WERI-Rb-1 (cell line): ENCODE measurements at regions not wholly inside any gene's neighbourhood (a gene's known extent, or its start where the extent isn't known, plus 50 kb on each side); places are given as distances from the start of the nearest gene placed in this dataset.

Source experiments
- DNase-seq: peaks from one replicate; pipeline ENCODE4 v3.0.0-alpha.2; 2020
- H3K27ac ChIP-seq: fragments of 250-450 bp; sonication (Bioruptor Pico); 2 replicates; pipeline ENCODE4 v1.5.1; 2020; ENCODE audit warnings: mild to moderate bottlenecking, moderate library complexity
- H3K27me3 ChIP-seq: fragments of 250-450 bp; sonication (Bioruptor Pico); 2 replicates; pipeline ENCODE4 v1.5.1; 2021; ENCODE audit warnings: mild to moderate bottlenecking, low read depth, moderate library complexity; ENCODE audit not compliant: insufficient read depth, severe bottlenecking
- H3K36me3 ChIP-seq: fragments of 250-450 bp; sonication (Bioruptor Pico); 2 replicates; pipeline ENCODE4 v1.5.1; 2020; ENCODE audit warnings: mild to moderate bottlenecking, moderate library complexity
- H3K4me3 ChIP-seq: 2 replicates; pipeline ENCODE4 v1.5.1; 2011; ENCODE audit warnings: low read depth, mild to moderate bottlenecking, control low read depth, low read length
- H3K9me3 ChIP-seq: fragments of 250-450 bp; sonication (Bioruptor Pico); 2 replicates; pipeline ENCODE4 v1.5.1; 2021; ENCODE audit warnings: mild to moderate bottlenecking, moderate library complexity; ENCODE audit not compliant: severe bottlenecking
- TF ChIP-seq, protein P1 (sequence below): IDR thresholded peaks from 2 replicates; pipeline ENCODE4 v1.5.1; 2011; ENCODE audit warnings: low read depth, mild to moderate bottlenecking, control low read depth, inconsistent platforms, low read length

DNA sequence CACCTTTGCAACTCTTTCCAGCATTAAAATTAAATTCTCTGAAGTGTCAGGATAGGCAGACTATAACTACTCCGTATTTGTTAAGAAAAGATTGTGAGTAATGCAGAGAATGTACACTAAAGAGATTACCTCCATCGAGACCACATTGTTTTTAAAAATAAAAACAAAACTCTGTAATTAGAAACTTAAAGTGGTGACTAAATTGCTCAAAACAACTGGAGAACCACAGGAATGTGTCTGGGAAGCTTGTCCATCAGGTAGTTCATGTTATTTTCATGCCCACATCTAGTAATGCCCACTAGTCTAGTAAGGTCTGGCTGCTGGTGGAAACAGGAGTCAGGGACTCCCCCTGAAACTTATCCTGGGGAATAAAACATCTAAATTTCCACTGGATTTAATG is 103.0 kb upstream of the FOXQ1 start:
- H3K9me3 ChIP-seq: no peaks in the 10 kb centered on the region
- TF ChIP-seq, protein P1, sequence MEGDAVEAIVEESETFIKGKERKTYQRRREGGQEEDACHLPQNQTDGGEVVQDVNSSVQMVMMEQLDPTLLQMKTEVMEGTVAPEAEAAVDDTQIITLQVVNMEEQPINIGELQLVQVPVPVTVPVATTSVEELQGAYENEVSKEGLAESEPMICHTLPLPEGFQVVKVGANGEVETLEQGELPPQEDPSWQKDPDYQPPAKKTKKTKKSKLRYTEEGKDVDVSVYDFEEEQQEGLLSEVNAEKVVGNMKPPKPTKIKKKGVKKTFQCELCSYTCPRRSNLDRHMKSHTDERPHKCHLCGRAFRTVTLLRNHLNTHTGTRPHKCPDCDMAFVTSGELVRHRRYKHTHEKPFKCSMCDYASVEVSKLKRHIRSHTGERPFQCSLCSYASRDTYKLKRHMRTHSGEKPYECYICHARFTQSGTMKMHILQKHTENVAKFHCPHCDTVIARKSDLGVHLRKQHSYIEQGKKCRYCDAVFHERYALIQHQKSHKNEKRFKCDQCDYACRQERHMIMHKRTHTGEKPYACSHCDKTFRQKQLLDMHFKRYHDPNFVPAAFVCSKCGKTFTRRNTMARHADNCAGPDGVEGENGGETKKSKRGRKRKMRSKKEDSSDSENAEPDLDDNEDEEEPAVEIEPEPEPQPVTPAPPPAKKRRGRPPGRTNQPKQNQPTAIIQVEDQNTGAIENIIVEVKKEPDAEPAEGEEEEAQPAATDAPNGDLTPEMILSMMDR: no peak
- H3K36me3 ChIP-seq: no peaks in the 10 kb centered on the region
- H3K27me3 ChIP-seq: no peaks in the 10 kb centered on the region
- DNase-seq: no peak
- H3K27ac ChIP-seq: no peak overlapping the region
- H3K4me3 ChIP-seq: no peak overlapping the region

DNA sequence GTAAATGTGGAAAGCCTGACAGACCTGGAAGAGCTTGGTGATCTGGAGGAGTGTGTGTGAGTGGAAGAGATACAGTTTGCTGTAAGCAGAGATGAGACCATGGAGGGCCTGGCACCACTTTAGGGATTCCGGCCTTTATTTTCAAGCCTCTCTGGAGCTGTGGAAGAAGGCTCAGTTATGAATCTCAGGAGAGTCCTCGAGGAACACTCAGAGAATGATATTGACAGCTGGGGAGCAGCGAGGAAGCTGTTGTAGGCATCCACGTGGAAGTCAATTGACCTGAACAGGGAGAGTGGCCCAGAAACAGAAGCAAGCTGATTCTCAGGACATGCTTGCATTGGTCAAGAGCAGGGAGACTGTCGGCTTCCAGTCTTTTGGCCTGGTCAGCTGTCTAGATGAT is 108.4 kb upstream of the FOXQ1 start:
- H3K27ac ChIP-seq: no peak overlapping the region

DNA sequence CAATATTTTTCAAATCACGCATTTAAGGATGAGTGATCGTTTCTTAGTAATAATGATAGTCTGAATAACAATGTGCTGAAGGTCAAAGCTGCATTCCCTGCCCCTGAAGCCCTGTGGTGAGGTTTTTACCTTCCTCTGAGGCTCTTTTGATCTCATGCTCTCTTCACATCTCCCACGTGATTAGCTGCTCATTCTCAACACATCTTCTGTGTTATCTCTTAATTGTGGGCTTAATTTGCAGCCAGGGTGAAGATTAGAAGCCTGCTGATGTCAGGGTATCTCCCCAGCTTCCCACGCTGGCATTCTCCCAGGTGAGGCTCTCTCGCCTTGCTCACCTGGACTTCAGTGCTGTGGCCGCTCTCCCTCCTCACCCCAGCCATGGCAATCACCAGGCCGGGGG is 109.7 kb upstream of the FOXQ1 start:
- TF ChIP-seq, protein P1: no peak
- no peaks in the 10 kb centered on the region for H3K27me3 ChIP-seq

More for the DNA sequence above, 108.4 kb upstream of the FOXQ1 start:
- DNase-seq: no peak
- H3K4me3 ChIP-seq: no peak overlapping the region
- H3K36me3 ChIP-seq: no peaks in the 10 kb centered on the region
- TF ChIP-seq, protein P1: no peak
- no peaks in the 10 kb centered on the region for H3K9me3 ChIP-seq
- H3K27me3 ChIP-seq: no peaks in the 10 kb centered on the region

DNA sequence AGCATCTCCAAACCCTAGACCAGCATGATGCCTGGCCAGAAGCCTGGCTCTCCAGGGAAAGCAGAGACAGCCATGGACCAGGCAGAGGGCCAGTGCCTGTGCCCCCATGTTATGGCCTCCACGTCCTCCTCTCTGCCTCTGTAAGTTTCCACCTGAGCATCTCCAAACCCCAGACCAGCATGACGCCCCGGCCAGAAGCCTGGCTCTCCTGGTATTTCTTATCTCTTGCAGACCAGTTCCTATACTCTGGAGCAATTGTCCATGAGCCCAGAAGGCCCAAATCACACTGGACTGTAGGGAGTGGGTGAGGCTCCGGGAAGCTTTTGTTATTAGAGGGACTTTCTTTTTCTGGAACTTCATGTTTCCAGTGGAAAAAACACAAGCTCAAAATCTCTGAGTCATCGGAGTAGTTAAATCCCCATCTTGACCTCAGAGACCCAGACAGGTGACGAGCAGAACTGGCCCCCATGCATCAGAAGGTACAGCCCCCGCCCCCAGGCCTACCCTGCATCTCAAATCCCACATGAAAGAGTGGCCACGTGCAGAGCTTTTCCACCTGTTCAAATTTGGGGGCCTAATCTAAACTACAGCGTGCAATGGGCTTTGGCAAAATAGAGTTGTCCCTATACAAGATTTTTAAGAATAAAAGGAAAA is 110.2 kb upstream of the FOXQ1 start:
- Histone ChIP-seq H3K4me3 (no peak overlapping the region), H3K36me3 (no peaks in the 10 kb centered on the region), H3K27me3 (no peaks in the 10 kb centered on the region), H3K27ac (no peak overlapping the region), H3K9me3 (no peaks in the 10 kb centered on the region)
- TF ChIP-seq, protein P1: no peak
- DNase-seq: no peak

More for the DNA sequence above, 109.7 kb upstream of the FOXQ1 start:
- H3K27ac ChIP-seq: no peak overlapping the region
- H3K9me3 ChIP-seq: no peaks in the 10 kb centered on the region
- no peaks in the 10 kb centered on the region for H3K36me3 ChIP-seq
- DNase-seq: no peak
- H3K4me3 ChIP-seq: no peak overlapping the region

DNA sequence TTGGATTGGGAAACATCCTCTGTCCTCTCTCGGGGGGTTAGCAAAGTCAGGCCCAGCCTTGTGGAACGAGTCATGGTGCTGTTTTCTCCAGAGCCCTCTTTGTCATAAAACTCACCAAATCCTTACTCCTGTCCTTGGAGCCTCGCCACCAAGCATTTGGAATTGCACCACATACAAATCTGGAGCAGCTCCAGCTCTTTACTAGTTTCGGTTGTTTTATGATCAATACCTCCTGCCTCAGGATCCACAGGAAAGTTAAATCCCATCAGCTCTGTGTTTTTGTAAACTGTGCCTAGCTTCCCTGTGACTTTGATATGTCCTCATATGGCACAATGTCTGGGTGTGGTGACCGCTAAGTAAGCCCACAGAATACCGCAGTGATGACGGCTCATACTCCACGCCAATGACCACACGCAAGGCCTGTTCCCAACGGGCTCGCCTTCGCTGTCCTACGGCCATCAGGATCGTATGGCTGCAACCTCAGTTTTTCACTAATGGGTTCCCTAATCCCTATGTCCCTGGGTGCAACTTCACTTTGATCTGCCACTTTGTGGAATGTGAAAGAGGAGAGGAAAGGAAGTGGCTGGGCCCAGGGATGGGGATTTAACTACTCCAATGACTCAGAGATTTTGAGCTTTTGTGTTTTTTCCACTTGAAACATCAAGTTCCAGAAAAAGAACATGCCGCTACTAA is 111.3 kb upstream of the FOXQ1 start:
- Histone ChIP-seq H3K4me3 (no peak overlapping the region), H3K36me3 (no peaks in the 10 kb centered on the region), H3K27ac (no peak overlapping the region), H3K27me3 (no peaks in the 10 kb centered on the region), H3K9me3 (no peaks in the 10 kb centered on the region)
- DNase-seq: no peak
- TF ChIP-seq, protein P1: no peak
